H1 (cell line): ENCODE measurements at regions not wholly inside any gene's neighbourhood (a gene's known extent, or its start where the extent isn't known, plus 50 kb on each side); places are given as distances from the start of the nearest gene placed in this dataset.

Source experiments
- ATF3 ChIP-seq: IDR thresholded peaks from 2 replicates; pipeline ENCODE4 v1.6.1; 2011; ENCODE audit warnings: low read depth, mild to moderate bottlenecking, low read length; ENCODE audit not compliant: insufficient read depth
- BACH1 ChIP-seq: IDR thresholded peaks from 2 replicates; pipeline ENCODE4 v1.6.1; 2012; ENCODE audit warnings: low read length, improper control_type of control experiment
- CEBPB ChIP-seq: IDR thresholded peaks from 2 replicates; pipeline ENCODE4 v1.6.1; 2012; ENCODE audit warnings: low read depth, low read length
- CTCF ChIP-seq, 3 experiments: IDR thresholded peaks; 1 replicate in 2 of 3; 2 replicates in 1 of 3; pipeline versions ENCODE4 v1.5.1 to v1.6.1; 2011; ENCODE audit warnings: low read length in 3 of 3, mild to moderate bottlenecking in 3 of 3, inconsistent platforms in 2 of 3, low read depth in 1 of 3, moderate library complexity in 1 of 3; ENCODE audit not compliant: insufficient read depth in 1 of 3; ENCODE audit errors: control extremely low read depth in 1 of 3
- EGR1 ChIP-seq: IDR thresholded peaks from 2 replicates; pipeline ENCODE4 v1.6.1; 2011; ENCODE audit warnings: low read depth, low read length, borderline replicate concordance
- EZH2 ChIP-seq: fragments of 200-600 bp; sonication (generic); IDR thresholded peaks from 2 replicates; pipeline ENCODE4 v1.7.1; 2012; ENCODE audit warnings: low read depth, mild to moderate bottlenecking, moderate library complexity, low read length, inconsistent platforms; ENCODE audit not compliant: severe bottlenecking
- JUND ChIP-seq: IDR thresholded peaks from 2 replicates; pipeline ENCODE4 v1.6.1; 2011; ENCODE audit warnings: mild to moderate bottlenecking, improper control_type of control experiment, low read length
- POLR2A ChIP-seq, 2 experiments: IDR thresholded peaks; 1 replicate in 1 of 2; 2 replicates in 1 of 2; pipeline ENCODE4 v1.6.1; 2011; ENCODE audit warnings: low read depth in 2 of 2, low read length in 2 of 2, mild to moderate bottlenecking in 2 of 2; ENCODE audit errors: control extremely low read depth in 1 of 2
- RAD21 ChIP-seq, 2 experiments: IDR thresholded peaks in 1 of 2; conservative IDR thresholded peaks in 1 of 2; 2 replicates each; pipeline ENCODE4 v1.6.1; 2011; ENCODE audit warnings: low read depth in 2 of 2, low read length in 2 of 2, improper control_type of control experiment in 1 of 2, inconsistent platforms in 1 of 2, mild to moderate bottlenecking in 1 of 2, moderate library complexity in 1 of 2
- SP1 ChIP-seq: IDR thresholded peaks from 2 replicates; pipeline ENCODE4 v1.6.1; 2011; ENCODE audit warnings: low read depth, low read length
- YY1 ChIP-seq: IDR thresholded peaks from 2 replicates; pipeline ENCODE4 v1.6.1; 2011; ENCODE audit warnings: low read depth, mild to moderate bottlenecking, low read length
- TF ChIP-seq, protein P1 (sequence below): IDR thresholded peaks from 2 replicates; pipeline ENCODE4 v1.6.1; 2012; ENCODE audit warnings: inconsistent platforms

DNA sequence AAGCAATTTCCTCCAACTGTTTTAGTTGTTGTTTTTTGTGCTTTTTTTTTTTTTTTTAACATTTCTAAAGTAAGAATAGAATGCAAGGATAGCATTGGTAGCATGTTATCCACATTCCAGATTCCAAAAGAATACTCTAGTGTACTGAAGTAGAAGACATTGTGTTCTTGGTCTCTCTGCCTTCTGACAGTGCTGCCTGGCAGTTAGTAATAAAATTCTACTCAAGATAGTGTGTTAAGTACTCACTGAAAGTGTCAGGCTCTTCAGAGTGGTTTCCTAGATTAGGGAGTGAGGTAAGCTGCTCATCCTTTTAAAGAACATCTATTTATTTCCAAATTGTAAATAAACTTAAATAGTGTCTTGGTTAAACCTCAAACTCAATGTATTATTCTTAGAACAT lies 253.7 kb downstream of the HNMT start:
- no peak for TF ChIP-seq SP1
- TF ChIP-seq ATF3, result no peak
- no peak for TF ChIP-seq RAD21 (IDR thresholded peaks at IDR 0.05 in 1 of 2, conservative IDR thresholded peaks at IDR 0.05 in 1 of 2; ENCODE audit: low read depth in 2 of 2, low read length in 2 of 2)
- no peak for TF ChIP-seq POLR2A (IDR thresholded peaks at IDR 0.05; ENCODE audit: control extremely low read depth in 1 of 2, low read depth in 2 of 2, low read length in 2 of 2)
- TF ChIP-seq CTCF (IDR thresholded peaks at IDR 0.05; ENCODE audit: control extremely low read depth in 1 of 3, insufficient read depth in 1 of 3, low read depth in 1 of 3, low read length in 3 of 3), result no peak
- no peak for TF ChIP-seq JUND
- no peak for TF ChIP-seq BACH1
- TF ChIP-seq EZH2, result no peak
- TF ChIP-seq CEBPB, result no peak
- no peak for TF ChIP-seq EGR1
- TF ChIP-seq, protein P1, sequence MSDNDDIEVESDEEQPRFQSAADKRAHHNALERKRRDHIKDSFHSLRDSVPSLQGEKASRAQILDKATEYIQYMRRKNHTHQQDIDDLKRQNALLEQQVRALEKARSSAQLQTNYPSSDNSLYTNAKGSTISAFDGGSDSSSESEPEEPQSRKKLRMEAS, result no peak
- TF ChIP-seq YY1, result no peak
